Neuronal stem cell (in vitro differentiated cells): ENCODE measurements at regions not wholly inside any gene's neighbourhood (a gene's known extent, or its start where the extent isn't known, plus 50 kb on each side); places are given as distances from the start of the nearest gene placed in this dataset.
"Not testable (repeated sequence)": the region's sequence is repeated elsewhere in the genome, so short reads cannot be mapped to it uniquely, and the experiment has no call there.

ENCODE experiments used
- DNase-seq: peaks from one replicate; pipeline ENCODE4 v3.0.0-alpha.2; 2013; ENCODE audit warnings: low spot score
- H2AFZ ChIP-seq: one replicate; pipeline ENCODE4 v1.6.1; 2013; ENCODE audit warnings: mild to moderate bottlenecking, low read length, inconsistent platforms
- H2AK5ac ChIP-seq: 2 replicates; pipeline ENCODE4 v1.6.1; 2013; ENCODE audit warnings: low read depth, mild to moderate bottlenecking, inconsistent platforms, low read length, moderate library complexity, mixed read lengths
- H2BK120ac ChIP-seq: 2 replicates; pipeline ENCODE4 v1.6.1; 2013; ENCODE audit warnings: low read depth, mild to moderate bottlenecking, inconsistent platforms, low read length, moderate library complexity, mixed read lengths
- H2BK12ac ChIP-seq: one replicate; pipeline ENCODE4 v1.6.1; 2013; ENCODE audit warnings: low read length, inconsistent platforms
- H2BK15ac ChIP-seq: 2 replicates; pipeline ENCODE4 v1.6.1; 2013; ENCODE audit warnings: mild to moderate bottlenecking, low read length, inconsistent platforms, mixed read lengths
- H2BK5ac ChIP-seq: one replicate; pipeline ENCODE4 v1.6.1; 2013; ENCODE audit warnings: inconsistent platforms, mild to moderate bottlenecking, low read length, moderate library complexity
- H3K14ac ChIP-seq: one replicate; pipeline ENCODE4 v1.6.1; 2013; ENCODE audit warnings: low read length, inconsistent platforms
- H3K18ac ChIP-seq: 2 replicates; pipeline ENCODE4 v1.6.1; 2013; ENCODE audit warnings: low read length, inconsistent platforms
- H3K23ac ChIP-seq: 2 replicates; pipeline ENCODE4 v1.6.1; 2013; ENCODE audit warnings: low read depth, mild to moderate bottlenecking, mixed read lengths, low read length, inconsistent platforms; ENCODE audit not compliant: poor library complexity
- H3K27ac ChIP-seq: replicated peaks from 3 replicates; pipeline ENCODE4 v1.5.1; 2013; ENCODE audit warnings: low read length, inconsistent platforms
- H3K27me3 ChIP-seq, 3 experiments: 2 replicates each; pipeline ENCODE4 v1.6.1; 2013; ENCODE audit warnings: low read length in 3 of 3, mild to moderate bottlenecking in 2 of 3, inconsistent platforms in 1 of 3, low read depth in 1 of 3, mixed read lengths in 1 of 3, moderate library complexity in 1 of 3; ENCODE audit not compliant: control insufficient read depth in 3 of 3, insufficient read depth in 3 of 3
- H3K36me3 ChIP-seq, 2 donors: replicated peaks in 1 of 2; 2 replicates each; pipeline ENCODE4 v1.6.1; 2013; ENCODE audit warnings: low read length in 2 of 2; ENCODE audit not compliant: control insufficient read depth in 2 of 2, insufficient read depth in 2 of 2
- H3K4ac ChIP-seq: 2 replicates; pipeline ENCODE4 v1.6.1; 2013; ENCODE audit warnings: inconsistent platforms, mild to moderate bottlenecking, low read length, moderate library complexity
- H3K4me1 ChIP-seq, 2 donors: 1 replicate in 1 of 2; 2 replicates in 1 of 2; pipeline ENCODE4 v1.6.1; 2013; ENCODE audit warnings: low read length in 2 of 2, low read depth in 1 of 2; ENCODE audit not compliant: control insufficient read depth in 2 of 2, insufficient read depth in 1 of 2
- H3K4me2 ChIP-seq: one replicate; pipeline ENCODE4 v1.6.1; 2013; ENCODE audit warnings: mild to moderate bottlenecking, low read length, inconsistent platforms; ENCODE audit not compliant: insufficient read depth, poor library complexity, severe bottlenecking
- H3K4me3 ChIP-seq, 2 donors: 2 replicates each; pipeline ENCODE4 v1.5.1; 2013; ENCODE audit warnings: low read length in 2 of 2, mild to moderate bottlenecking in 2 of 2, inconsistent platforms in 1 of 2, moderate library complexity in 1 of 2
- H3K79me1 ChIP-seq: one replicate; pipeline ENCODE4 v1.6.1; 2013; ENCODE audit warnings: low read depth, mild to moderate bottlenecking, inconsistent platforms, low read length, moderate library complexity
- H3K9ac ChIP-seq: one replicate; pipeline ENCODE4 v1.6.1; 2013; ENCODE audit warnings: mild to moderate bottlenecking, low read depth, low read length, inconsistent platforms; ENCODE audit not compliant: poor library complexity
- H3K9me3 ChIP-seq, 2 donors: replicated peaks in 1 of 2; 2 replicates each; pipeline versions ENCODE3 to v1.6.1; 2013; ENCODE audit warnings: low read length in 2 of 2, mild to moderate bottlenecking in 2 of 2, inconsistent platforms in 1 of 2, low read depth in 1 of 2, mixed read lengths in 1 of 2, moderate library complexity in 1 of 2; ENCODE audit not compliant: control insufficient read depth in 2 of 2, insufficient read depth in 1 of 2
- H4K8ac ChIP-seq: one replicate; pipeline ENCODE4 v1.6.1; 2013; ENCODE audit warnings: low read depth, mild to moderate bottlenecking, inconsistent platforms, low read length, moderate library complexity
- H4K91ac ChIP-seq: one replicate; pipeline ENCODE4 v1.6.1; 2013; ENCODE audit warnings: low read length, low read depth, mild to moderate bottlenecking, inconsistent platforms; ENCODE audit not compliant: poor library complexity
- WGBS, 2 donors: extraction: QIAGEN DNeasy Blood & Tissue Kit; methylation state at CpG; one replicate each; pipeline ENCODE4 v1.1.7; 2013; ENCODE audit warnings: missing lambda C conversion rate in 2 of 2, mixed read lengths in 1 of 2; ENCODE audit not compliant: insufficient read length in 2 of 2, insufficient replicate concordance in 1 of 2; ENCODE audit errors: extremely low coverage in 2 of 2; 5-methylcytosine and 5-hydroxymethylcytosine counted together

GRCh38 chr7:4383584-4383983, 298.5 kb upstream of the FOXK1 start:
- no peak overlapping the region for H3K27ac ChIP-seq
- H3K4me2 ChIP-seq: no peak overlapping the region
- H3K36me3 ChIP-seq: no peaks in the 10 kb centered on the region
- H3K27me3 ChIP-seq: no peaks in the 10 kb centered on the region
- no peak overlapping the region for H3K9ac ChIP-seq
- no peak overlapping the region for H2BK120ac ChIP-seq
- no peak overlapping the region for H2AK5ac ChIP-seq
- H2BK15ac ChIP-seq: no peak overlapping the region
- H3K4me3 ChIP-seq: no peak overlapping the region
- no peak overlapping the region for H2BK5ac ChIP-seq
- H2BK12ac ChIP-seq: no peak overlapping the region
- H3K18ac ChIP-seq: no peak overlapping the region
- no CpG with 5 or more reads among the region's 12 CpGs for WGBS, 2 donors
- no peaks in the 10 kb centered on the region for H3K4me1 ChIP-seq
- H2AFZ ChIP-seq: no peak overlapping the region
- no peak for DNase-seq
- H3K9me3 ChIP-seq: peaks cover 0 to 13% of the 10 kb centered on the region in 2 donors
- H3K14ac ChIP-seq: no peak overlapping the region
- H4K91ac ChIP-seq: no peak overlapping the region
- H3K4ac ChIP-seq: no peak overlapping the region
- no peak overlapping the region for H3K23ac ChIP-seq
- no peaks in the 10 kb centered on the region for H3K79me1 ChIP-seq
- H4K8ac ChIP-seq: no peak overlapping the region

- Histone ChIP-seq H2AFZ (no peak overlapping the region), H2BK120ac (no peak overlapping the region), H2BK15ac (no peak overlapping the region), H4K8ac (no peak overlapping the region), H3K27me3 (no peaks in the 10 kb centered on the region), H3K36me3 (no peaks in the 10 kb centered on the region), H3K4me1 (no peaks in the 10 kb centered on the region), H3K14ac (no peak overlapping the region), H3K27ac (no peak overlapping the region), H4K91ac (no peak overlapping the region), H3K79me1 (no peaks in the 10 kb centered on the region), H2AK5ac (no peak overlapping the region), H3K9ac (no peak overlapping the region), H3K23ac (no peak overlapping the region), H3K4me2 (no peak overlapping the region), H3K18ac (no peak overlapping the region), H3K4me3 (no peak overlapping the region), H2BK5ac (no peak overlapping the region), H2BK12ac (no peak overlapping the region), H3K4ac (no peak overlapping the region), H3K9me3 (peaks cover 0 to 16% of the 10 kb centered on the region in 2 donors)
- DNase-seq: no peak
- no CpG with 5 or more reads among the region's 6 CpGs for WGBS, 2 donors
These were observed 295.9 kb upstream of the FOXK1 start for GRCh38 chr7:4386190-4386589.

GRCh38 chr7:4391103-4391502, 291.0 kb upstream of the FOXK1 start:
- H2BK120ac ChIP-seq, H3K79me1 ChIP-seq, H4K91ac ChIP-seq, DNase-seq, H3K27me3 ChIP-seq, H2AFZ ChIP-seq, H3K9ac ChIP-seq, H3K4me1 ChIP-seq, H2AK5ac ChIP-seq, H3K14ac ChIP-seq, H3K4ac ChIP-seq, H2BK12ac ChIP-seq, H3K4me2 ChIP-seq, H3K27ac ChIP-seq, H3K23ac ChIP-seq, H3K4me3 ChIP-seq, H2BK15ac ChIP-seq, H3K9me3 ChIP-seq, H3K36me3 ChIP-seq, H2BK5ac ChIP-seq, H4K8ac ChIP-seq, H3K18ac ChIP-seq: not testable (repeated sequence)

- Histone ChIP-seq H2BK12ac (no peak overlapping the region), H3K4me2 (no peak overlapping the region), H4K8ac (no peak overlapping the region), H3K9ac (no peak overlapping the region), H3K36me3 (no peaks in the 10 kb centered on the region), H2BK120ac (no peak overlapping the region), H3K27ac (no peak overlapping the region), H2BK15ac (no peak overlapping the region), H3K79me1 (no peaks in the 10 kb centered on the region), H3K27me3 (peaks cover 0 to 2% (median 0%) of the 10 kb centered on the region in 3 experiments), H3K4me1 (no peaks in the 10 kb centered on the region), H3K4me3 (no peak overlapping the region), H2AFZ (no peak overlapping the region), H3K23ac (no peak overlapping the region), H3K9me3 (peaks cover 0 to 6% of the 10 kb centered on the region in 2 donors), H3K14ac (no peak overlapping the region), H4K91ac (no peak overlapping the region), H2BK5ac (no peak overlapping the region), H3K18ac (no peak overlapping the region), H2AK5ac (no peak overlapping the region), H3K4ac (no peak overlapping the region)
- DNase-seq: no peak
- WGBS, 2 donors: no CpG with 5 or more reads among the region's 5 CpGs
These were observed 287.4 kb upstream of the FOXK1 start for GRCh38 chr7:4394736-4395135.
